ENCODE measurements at regions not wholly inside any gene's neighbourhood (a gene's known extent, or its start where the extent isn't known, plus 50 kb on each side); places are given as distances from the start of the nearest gene placed in this dataset.

- Histone ChIP-seq H3K27ac (ENCODE audit: low read depth, low read length, severe bottlenecking) (no peak overlapping the region), H3K36me3 (ENCODE audit: control insufficient read depth, insufficient read depth, low read length) (no peaks in the 10 kb centered on the region), H3K4me1 (ENCODE audit: control insufficient read depth, insufficient read depth, low read length, poor library complexity, severe bottlenecking) (no peaks in the 10 kb centered on the region), H3K9me3 (ENCODE audit: control insufficient read depth, low read length) (no peaks in the 10 kb centered on the region), H3K4me3 (ENCODE audit: extremely low read depth, insufficient read depth, low read length, poor library complexity, severe bottlenecking) (no peak overlapping the region)
- WGBS, 2 experiments (ENCODE audit: insufficient coverage in 2 of 2) = 50 to 72% methylated on average over 1 to 4 of the region's 5 CpGs
Measured at GRCh38 chr2:129673234-129673633, 306.2 kb upstream of the RAB6C start.

GRCh38 chr2:129673847-129674711 lies 305.4 kb upstream of the RAB6C start:
- Histone ChIP-seq H3K36me3 (ENCODE audit: control insufficient read depth, insufficient read depth, low read length) (no peaks in the 10 kb centered on the region), H3K4me1 (ENCODE audit: control insufficient read depth, insufficient read depth, low read length, poor library complexity, severe bottlenecking) (no peaks in the 10 kb centered on the region), H3K27ac (ENCODE audit: low read depth, low read length, severe bottlenecking) (no peak overlapping the region), H3K4me3 (ENCODE audit: extremely low read depth, insufficient read depth, low read length, poor library complexity, severe bottlenecking) (no peak overlapping the region), H3K9me3 (ENCODE audit: control insufficient read depth, low read length) (no peaks in the 10 kb centered on the region)
- WGBS, 2 experiments (ENCODE audit: insufficient coverage in 2 of 2) = 51 to 56% methylated on average over 8 to 12 of the region's 14 CpGs

- Histone ChIP-seq H3K4me3 (ENCODE audit: extremely low read depth, insufficient read depth, low read length, poor library complexity, severe bottlenecking) (no peak overlapping the region), H3K9me3 (ENCODE audit: control insufficient read depth, low read length) (no peaks in the 10 kb centered on the region), H3K4me1 (ENCODE audit: control insufficient read depth, insufficient read depth, low read length, poor library complexity, severe bottlenecking) (no peaks in the 10 kb centered on the region), H3K36me3 (ENCODE audit: control insufficient read depth, insufficient read depth, low read length) (no peaks in the 10 kb centered on the region), H3K27ac (ENCODE audit: low read depth, low read length, severe bottlenecking) (no peak overlapping the region)
- 84 to 87% methylated on average over 7 of the region's 9 CpGs for WGBS, 2 experiments (ENCODE audit: insufficient coverage in 2 of 2)
Measured at GRCh38 chr2:129678751-129679150, 300.7 kb upstream of the RAB6C start.

- H3K4me1 ChIP-seq (ENCODE audit: control insufficient read depth, insufficient read depth, low read length, poor library complexity, severe bottlenecking) = no peaks in the 10 kb centered on the region
Measured at GRCh38 chr2:129681788-129682187, 297.7 kb upstream of the RAB6C start.

GRCh38 chr2:129689653-129690448 lies 289.6 kb upstream of the RAB6C start:
- Histone ChIP-seq H3K27ac (ENCODE audit: low read depth, low read length, severe bottlenecking) (no peak overlapping the region), H3K36me3 (ENCODE audit: control insufficient read depth, insufficient read depth, low read length) (no peaks in the 10 kb centered on the region), H3K4me3 (ENCODE audit: extremely low read depth, insufficient read depth, low read length, poor library complexity, severe bottlenecking) (no peak overlapping the region), H3K4me1 (ENCODE audit: control insufficient read depth, insufficient read depth, low read length, poor library complexity, severe bottlenecking) (no peaks in the 10 kb centered on the region), H3K9me3 (ENCODE audit: control insufficient read depth, low read length) (no peaks in the 10 kb centered on the region)
- 93 to 100% methylated on average over 2 to 4 of the region's 4 CpGs for WGBS, 2 experiments (ENCODE audit: insufficient coverage in 2 of 2)

More at GRCh38 chr2:129681788-129682187, 297.7 kb upstream of the RAB6C start:
- Histone ChIP-seq H3K9me3 (ENCODE audit: control insufficient read depth, low read length) (no peaks in the 10 kb centered on the region), H3K36me3 (ENCODE audit: control insufficient read depth, insufficient read depth, low read length) (no peaks in the 10 kb centered on the region), H3K27ac (ENCODE audit: low read depth, low read length, severe bottlenecking) (no peak overlapping the region), H3K4me3 (ENCODE audit: extremely low read depth, insufficient read depth, low read length, poor library complexity, severe bottlenecking) (no peak overlapping the region)
- no CpG with 5 or more reads among the region's 1 CpG for WGBS, 2 experiments (ENCODE audit: insufficient coverage in 2 of 2)

GRCh38 chr2:129695496-129695895 lies 284.0 kb upstream of the RAB6C start:
- Histone ChIP-seq H3K27ac (ENCODE audit: low read depth, low read length, severe bottlenecking) (no peak overlapping the region), H3K4me1 (ENCODE audit: control insufficient read depth, insufficient read depth, low read length, poor library complexity, severe bottlenecking) (no peaks in the 10 kb centered on the region), H3K9me3 (ENCODE audit: control insufficient read depth, low read length) (no peaks in the 10 kb centered on the region), H3K36me3 (ENCODE audit: control insufficient read depth, insufficient read depth, low read length) (no peaks in the 10 kb centered on the region), H3K4me3 (ENCODE audit: extremely low read depth, insufficient read depth, low read length, poor library complexity, severe bottlenecking) (no peak overlapping the region)
- WGBS, 2 experiments (ENCODE audit: insufficient coverage in 2 of 2) = 78 to 92% methylated on average over 3 of the region's 3 CpGs

- Histone ChIP-seq H3K9me3 (ENCODE audit: control insufficient read depth, low read length) (no peaks in the 10 kb centered on the region), H3K27ac (ENCODE audit: low read depth, low read length, severe bottlenecking) (no peak overlapping the region), H3K4me3 (ENCODE audit: extremely low read depth, insufficient read depth, low read length, poor library complexity, severe bottlenecking) (no peak overlapping the region), H3K4me1 (ENCODE audit: control insufficient read depth, insufficient read depth, low read length, poor library complexity, severe bottlenecking) (no peaks in the 10 kb centered on the region), H3K36me3 (ENCODE audit: control insufficient read depth, insufficient read depth, low read length) (no peaks in the 10 kb centered on the region)
- WGBS, 2 experiments (ENCODE audit: insufficient coverage in 2 of 2) = 68 to 100% methylated on average over 2 to 3 of the region's 3 CpGs
Measured at GRCh38 chr2:129698593-129698992, 280.9 kb upstream of the RAB6C start.

GRCh38 chr2:129699781-129700573 lies 279.5 kb upstream of the RAB6C start:
- no peaks in the 10 kb centered on the region for H3K4me1 ChIP-seq (ENCODE audit: control insufficient read depth, insufficient read depth, low read length, poor library complexity, severe bottlenecking)
- no peak overlapping the region for H3K4me3 ChIP-seq (ENCODE audit: extremely low read depth, insufficient read depth, low read length, poor library complexity, severe bottlenecking)
- H3K36me3 ChIP-seq (ENCODE audit: control insufficient read depth, insufficient read depth, low read length) = no peaks in the 10 kb centered on the region
- H3K9me3 ChIP-seq (ENCODE audit: control insufficient read depth, low read length) = no peaks in the 10 kb centered on the region
- 78 to 90% methylated on average over 4 of the region's 10 CpGs for WGBS, 2 experiments (ENCODE audit: insufficient coverage in 2 of 2)
- H3K27ac ChIP-seq (ENCODE audit: low read depth, low read length, severe bottlenecking) = no peak overlapping the region

GRCh38 chr2:129702416-129703176 lies 276.9 kb upstream of the RAB6C start:
- Histone ChIP-seq H3K27ac (ENCODE audit: low read depth, low read length, severe bottlenecking) (no peak overlapping the region), H3K9me3 (ENCODE audit: control insufficient read depth, low read length) (no peaks in the 10 kb centered on the region), H3K36me3 (ENCODE audit: control insufficient read depth, insufficient read depth, low read length) (no peaks in the 10 kb centered on the region), H3K4me1 (ENCODE audit: control insufficient read depth, insufficient read depth, low read length, poor library complexity, severe bottlenecking) (no peaks in the 10 kb centered on the region), H3K4me3 (ENCODE audit: extremely low read depth, insufficient read depth, low read length, poor library complexity, severe bottlenecking) (no peak overlapping the region)
- 100% methylated on average over 1 of the region's 4 CpGs; no CpG with 5 or more reads in 1 of the 2 experiments for WGBS, 2 experiments (ENCODE audit: insufficient coverage in 2 of 2)

- H3K27ac ChIP-seq (ENCODE audit: low read depth, low read length, severe bottlenecking) = no peak overlapping the region
- no peaks in the 10 kb centered on the region for H3K9me3 ChIP-seq (ENCODE audit: control insufficient read depth, low read length)
- 81 to 88% methylated on average over 4 of the region's 6 CpGs for WGBS, 2 experiments (ENCODE audit: insufficient coverage in 2 of 2)
- no peaks in the 10 kb centered on the region for H3K36me3 ChIP-seq (ENCODE audit: control insufficient read depth, insufficient read depth, low read length)
- H3K4me1 ChIP-seq (ENCODE audit: control insufficient read depth, insufficient read depth, low read length, poor library complexity, severe bottlenecking) = no peaks in the 10 kb centered on the region
- no peak overlapping the region for H3K4me3 ChIP-seq (ENCODE audit: extremely low read depth, insufficient read depth, low read length, poor library complexity, severe bottlenecking)
Measured at GRCh38 chr2:129705085-129705484, 274.4 kb upstream of the RAB6C start.
